HCT116 (cell line): ENCODE measurements at regions not wholly inside any gene's neighbourhood (a gene's known extent, or its start where the extent isn't known, plus 50 kb on each side); places are given as distances from the start of the nearest gene placed in this dataset.

Experiments used
- ATAC-seq: fragments of 200-7000 bp; cut with Tn5 transposase; 2 replicates; pipeline ENCODE4 v1.9.1; 2020; ENCODE audit warnings: mild to moderate bottlenecking, moderate library complexity
- BruUV-seq: library from RNA; stranded (reverse); fragments of 400-500 nt; replicated peaks from 2 replicates; lab custom pipeline; 2021; lab: Mats Ljungman, UMichigan
- CTCF ChIA-PET: fragments of 300-600 bp; sonication (Branson Sonifier 250); formaldehyde crosslinking; loops from one replicate; lab custom pipeline; 2021; ENCODE audit warnings: antibody characterized with exemption; lab: Charles Lee
- POLR2A ChIA-PET: fragments of 300-600, 350-600 bp; sonication (Branson Sonifier 250); formaldehyde crosslinking; loops from one replicate; lab custom pipeline; 2021; ENCODE audit warnings: antibody characterized with exemption; lab: Charles Lee
- RAD21 ChIA-PET, 2 experiments: fragments of 300-600 bp; sonication (Branson Sonifier 250); formaldehyde crosslinking; loops; one replicate each; lab custom pipeline; 2023; ENCODE audit warnings: low total read pairs in 2 of 2; ENCODE audit not compliant: uncharacterized antibody in 2 of 2, unreplicated experiment in 2 of 2, low non-redundant PET in 1 of 2; lab: Charles Lee
- DNase-seq: peaks from one replicate; pipeline ENCODE4 v3.0.0-alpha.2; 2010; ENCODE audit warnings: low read depth, low spot score
- H2AFZ ChIP-seq: fragments of 200-600 bp; shearing (Covaris generic), sonication (generic); 2 replicates; pipeline ENCODE4 v1.6.1; 2017; ENCODE audit warnings: low read depth, mixed run types, mixed read lengths, antibody characterized with exemption, low read length; ENCODE audit not compliant: poor library complexity, severe bottlenecking
- H3K27ac ChIP-seq: 2 replicates; pipeline ENCODE4 v1.5.1; 2012; ENCODE audit warnings: low read depth, low read length
- H3K27me3 ChIP-seq: fragments of 200-600 bp; sonication (generic); 2 replicates; pipeline ENCODE4 v1.6.1; 2016; ENCODE audit warnings: mixed run types, low read length, mixed read lengths; ENCODE audit not compliant: insufficient read depth
- H3K36me3 ChIP-seq, 2 experiments: fragments of 200-500 bp in 1 of 2; fragments of 200-600 bp in 1 of 2; sonication (Bioruptor generic) in 1 of 2; sonication (generic) in 1 of 2; 2 replicates each; pipeline versions ENCODE4 v1.5.1 to v1.6.1; 2014 to 2016; ENCODE audit warnings: low read length in 2 of 2, inconsistent platforms in 1 of 2, mixed read lengths in 1 of 2, mixed run types in 1 of 2; ENCODE audit not compliant: insufficient read depth in 2 of 2, control insufficient read depth in 1 of 2
- H3K4me1 ChIP-seq, 2 experiments: fragments of 200-600 bp in 1 of 2; sonication (generic) in 1 of 2; 2 replicates each; pipeline versions ENCODE4 v1.5.1 to v1.6.1; 2012 to 2017; ENCODE audit warnings: low read length in 2 of 2, inconsistent platforms in 1 of 2, mild to moderate bottlenecking in 1 of 2, mixed read lengths in 1 of 2, mixed run types in 1 of 2, moderate library complexity in 1 of 2; ENCODE audit not compliant: insufficient read depth in 2 of 2, control insufficient read depth in 1 of 2
- H3K4me2 ChIP-seq: fragments of 200-600 bp; sonication (generic); 2 replicates; pipeline ENCODE4 v1.6.1; 2017; ENCODE audit warnings: mixed run types, low read length, mixed read lengths
- H3K4me3 ChIP-seq, 2 experiments: fragments of 200-600 bp in 1 of 2; sonication (generic) in 1 of 2; replicated peaks in 1 of 2; 2 replicates each; pipeline ENCODE4 v1.5.1; 2011 to 2016; ENCODE audit warnings: low read length in 2 of 2, control low read depth in 1 of 2, low read depth in 1 of 2, mild to moderate bottlenecking in 1 of 2, mixed read lengths in 1 of 2, mixed run types in 1 of 2
- H3K79me2 ChIP-seq: fragments of 200-600 bp; sonication (generic); 2 replicates; pipeline ENCODE4 v1.6.1; 2017; ENCODE audit warnings: mild to moderate bottlenecking, mixed run types, low read length, moderate library complexity, mixed read lengths; ENCODE audit not compliant: insufficient read depth
- H3K9ac ChIP-seq: fragments of 200-600 bp; sonication (generic); 2 replicates; pipeline ENCODE4 v1.6.1; 2016; ENCODE audit warnings: low read length, mixed read lengths
- H3K9me2 ChIP-seq: fragments of 200-600 bp; sonication (generic), shearing (Covaris generic); 2 replicates; pipeline ENCODE4 v1.6.1; 2017; ENCODE audit warnings: mixed run types, mild to moderate bottlenecking, moderate library complexity; ENCODE audit not compliant: insufficient read depth
- H3K9me3 ChIP-seq, 2 experiments: fragments of 200-500 bp in 1 of 2; fragments of 200-600 bp in 1 of 2; sonication (Bioruptor generic) in 1 of 2; sonication (generic) in 1 of 2; 2 replicates each; pipeline ENCODE4 v1.6.1; 2014 to 2017; ENCODE audit warnings: low read length in 2 of 2, mixed read lengths in 2 of 2, inconsistent platforms in 1 of 2, low read depth in 1 of 2, mild to moderate bottlenecking in 1 of 2, mixed run types in 1 of 2, moderate library complexity in 1 of 2; ENCODE audit not compliant: control insufficient read depth in 1 of 2, insufficient read depth in 1 of 2
- H4K20me1 ChIP-seq: fragments of 200-600 bp; sonication (generic), shearing (Covaris generic); 2 replicates; pipeline ENCODE4 v1.6.1; 2017; ENCODE audit warnings: mixed run types, mild to moderate bottlenecking, moderate library complexity; ENCODE audit not compliant: insufficient read depth
- CBX3 ChIP-seq: IDR thresholded peaks from 2 replicates; pipeline ENCODE4 v1.6.1; 2012; ENCODE audit warnings: low read depth
- EGR1 ChIP-seq: IDR thresholded peaks from 2 replicates; pipeline ENCODE4 v1.6.1; 2012; ENCODE audit warnings: low read depth
- FOSL1 ChIP-seq: IDR thresholded peaks from 2 replicates; pipeline ENCODE4 v1.6.1; 2012; ENCODE audit warnings: low read depth
- POLR2A ChIP-seq: IDR thresholded peaks from 2 replicates; pipeline ENCODE4 v1.7.0; 2011; ENCODE audit warnings: borderline replicate concordance; ENCODE audit not compliant: insufficient read depth, insufficient read length; ENCODE audit errors: extremely low read depth
- POLR2AphosphoS5 ChIP-seq: IDR thresholded peaks from 2 replicates; pipeline ENCODE4 v1.6.1; 2011; ENCODE audit warnings: mild to moderate bottlenecking, low read depth, low read length, moderate library complexity
- SRF ChIP-seq: IDR thresholded peaks from 2 replicates; pipeline ENCODE4 v1.6.1; 2012; ENCODE audit warnings: low read depth
- TCF7L2 ChIP-seq: IDR thresholded peaks from 2 replicates; pipeline ENCODE4 v1.7.0; 2011; ENCODE audit warnings: borderline replicate concordance, inconsistent platforms; ENCODE audit not compliant: insufficient read depth, insufficient read length; ENCODE audit errors: extremely low read depth
- YY1 ChIP-seq: IDR thresholded peaks from 2 replicates; pipeline ENCODE4 v1.6.1; 2011; ENCODE audit warnings: low read length, low read depth, moderate library complexity, mild to moderate bottlenecking; ENCODE audit not compliant: insufficient replicate concordance; ENCODE audit errors: extremely low read depth
- ZFX ChIP-seq: fragments of 450-650 bp; IDR thresholded peaks from 2 replicates; pipeline ENCODE4 v1.6.1; 2017
- ZNF274 ChIP-seq: fragments of 200-500 bp; sonication (Bioruptor generic); IDR thresholded peaks from 2 replicates; pipeline ENCODE4 v1.6.1; 2014; ENCODE audit warnings: mild to moderate bottlenecking, low read depth, low read length, inconsistent platforms
- intact Hi-C: fragments of 100-400 bp; cut with micrococcal nuclease; formaldehyde crosslinking; loops from 2 replicates; pipeline ENCODE4 v1.10.0; 2022
- TF ChIP-seq, protein P1 (sequence below): IDR thresholded peaks from 2 replicates; pipeline ENCODE4 v1.6.1; 2012
- TF ChIP-seq, protein P2 (sequence below), 3 experiments: fragments of 200-600 bp in 1 of 3; sonication (generic) in 1 of 3; IDR thresholded peaks in 2 of 3; conservative IDR thresholded peaks in 1 of 3; 2 replicates each; pipeline ENCODE4 v1.5.1; 2012 to 2017; ENCODE audit warnings: low read depth in 2 of 3, low read length in 2 of 3, antibody characterized with exemption in 1 of 3, borderline replicate concordance in 1 of 3, control low read depth in 1 of 3, mild to moderate bottlenecking in 1 of 3, mixed read lengths in 1 of 3, mixed run types in 1 of 3, moderate library complexity in 1 of 3; ENCODE audit not compliant: insufficient read depth in 1 of 3
- TF ChIP-seq, protein P3 (sequence below): IDR thresholded peaks from 2 replicates; pipeline ENCODE4 v1.6.1; 2012
- TF ChIP-seq, protein P4 (sequence below): IDR thresholded peaks from 2 replicates; pipeline ENCODE4 v1.6.1; 2012; ENCODE audit warnings: low read depth

DNA sequence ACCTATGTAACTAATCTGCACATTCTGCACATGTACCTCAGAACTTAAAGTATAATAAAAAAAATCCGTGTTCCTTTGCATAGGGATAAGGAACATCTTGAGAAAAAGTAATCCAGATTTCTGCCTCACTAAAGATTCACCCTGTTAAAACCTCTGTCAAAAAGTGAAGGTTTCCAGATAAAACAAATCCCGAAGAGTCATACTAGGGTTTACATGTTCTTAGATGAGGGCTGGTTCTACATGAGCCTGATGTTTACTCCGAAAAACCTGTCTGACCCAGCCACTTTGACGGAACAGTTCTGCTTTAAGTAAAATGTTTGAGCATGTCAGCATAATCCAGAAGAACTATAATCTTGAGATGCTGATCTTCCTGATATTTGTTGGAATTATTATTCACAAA, 515.6 kb upstream of the SLC8A1 start:
- no peak overlapping the region for H3K27ac ChIP-seq
- intact Hi-C loops, result no loop called here
- no peak overlapping the region for H2AFZ ChIP-seq
- ChIA-PET POLR2A (no interaction called here), CTCF (no interaction called here), RAD21 (no interaction called here)
- no peaks in the 10 kb centered on the region for H3K9me2 ChIP-seq
- no peaks in the 10 kb centered on the region for H3K36me3 ChIP-seq
- H3K4me3 ChIP-seq, result no peak overlapping the region
- no TSS peak for BruUV-seq
- no peaks in the 10 kb centered on the region for H3K4me1 ChIP-seq
- H4K20me1 ChIP-seq, result no peaks in the 10 kb centered on the region
- no peaks in the 10 kb centered on the region for H3K27me3 ChIP-seq
- H3K9me3 ChIP-seq, result peaks cover 0 to 3% of the 10 kb centered on the region in 2 experiments; a peak in 2 of 4 replicates
- DNase-seq, result no peak
- no peak overlapping the region for H3K4me2 ChIP-seq
- ATAC-seq, result no peak
- TF ChIP-seq, protein P1, sequence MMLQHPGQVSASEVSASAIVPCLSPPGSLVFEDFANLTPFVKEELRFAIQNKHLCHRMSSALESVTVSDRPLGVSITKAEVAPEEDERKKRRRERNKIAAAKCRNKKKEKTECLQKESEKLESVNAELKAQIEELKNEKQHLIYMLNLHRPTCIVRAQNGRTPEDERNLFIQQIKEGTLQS, result no peak
- TF ChIP-seq YY1 (no peak), EGR1 (no peak), FOSL1 (no peak)
- TF ChIP-seq, protein P2, sequence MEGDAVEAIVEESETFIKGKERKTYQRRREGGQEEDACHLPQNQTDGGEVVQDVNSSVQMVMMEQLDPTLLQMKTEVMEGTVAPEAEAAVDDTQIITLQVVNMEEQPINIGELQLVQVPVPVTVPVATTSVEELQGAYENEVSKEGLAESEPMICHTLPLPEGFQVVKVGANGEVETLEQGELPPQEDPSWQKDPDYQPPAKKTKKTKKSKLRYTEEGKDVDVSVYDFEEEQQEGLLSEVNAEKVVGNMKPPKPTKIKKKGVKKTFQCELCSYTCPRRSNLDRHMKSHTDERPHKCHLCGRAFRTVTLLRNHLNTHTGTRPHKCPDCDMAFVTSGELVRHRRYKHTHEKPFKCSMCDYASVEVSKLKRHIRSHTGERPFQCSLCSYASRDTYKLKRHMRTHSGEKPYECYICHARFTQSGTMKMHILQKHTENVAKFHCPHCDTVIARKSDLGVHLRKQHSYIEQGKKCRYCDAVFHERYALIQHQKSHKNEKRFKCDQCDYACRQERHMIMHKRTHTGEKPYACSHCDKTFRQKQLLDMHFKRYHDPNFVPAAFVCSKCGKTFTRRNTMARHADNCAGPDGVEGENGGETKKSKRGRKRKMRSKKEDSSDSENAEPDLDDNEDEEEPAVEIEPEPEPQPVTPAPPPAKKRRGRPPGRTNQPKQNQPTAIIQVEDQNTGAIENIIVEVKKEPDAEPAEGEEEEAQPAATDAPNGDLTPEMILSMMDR (IDR thresholded peaks at IDR 0.05 in 2 of 3, conservative IDR thresholded peaks at IDR 0.05 in 1 of 3; ENCODE audit: borderline replicate concordance in 1 of 3, insufficient read depth in 1 of 3, low read depth in 2 of 3, low read length in 2 of 3), result no peak
- no peak overlapping the region for H3K9ac ChIP-seq
- H3K79me2 ChIP-seq, result no peaks in the 10 kb centered on the region

DNA sequence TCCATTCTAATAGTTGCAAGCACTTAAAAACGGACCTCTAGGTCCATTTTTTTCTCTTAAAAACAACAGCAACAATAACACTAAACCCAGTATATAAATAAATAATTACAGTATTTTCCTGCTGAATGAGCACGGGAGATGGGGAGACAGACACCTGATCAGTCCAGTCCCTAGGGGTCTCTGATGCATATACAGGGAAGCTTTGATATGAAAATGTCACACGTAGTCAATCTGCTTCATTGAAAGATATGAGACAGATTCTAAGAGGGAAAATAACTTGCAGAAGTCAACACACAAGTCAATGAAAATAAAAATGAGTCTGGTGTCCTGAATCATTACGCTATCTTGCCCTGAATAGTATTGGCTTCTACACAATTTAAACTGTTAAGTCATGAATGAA, 523.3 kb upstream of the SLC8A1 start:
- no TSS peak for BruUV-seq
- no peak overlapping the region for H2AFZ ChIP-seq
- POLR2A ChIA-PET, result no interaction called here
- RAD21 ChIA-PET, result no interaction called here
- H3K36me3 ChIP-seq, result no peaks in the 10 kb centered on the region
- H4K20me1 ChIP-seq, result no peaks in the 10 kb centered on the region
- DNase-seq, result no peak
- intact Hi-C loops, result no loop called here
- H3K79me2 ChIP-seq, result no peaks in the 10 kb centered on the region
- no peaks in the 10 kb centered on the region for H3K9me2 ChIP-seq
- no peaks in the 10 kb centered on the region for H3K27me3 ChIP-seq
- CTCF ChIA-PET, result no interaction called here
- H3K9me3 ChIP-seq, result peaks cover 4 to 9% of the 10 kb centered on the region in 2 experiments; a peak in 2 of 4 replicates
- H3K4me2 ChIP-seq, result no peak overlapping the region
- no peak overlapping the region for H3K9ac ChIP-seq
- H3K4me1 ChIP-seq, result no peaks in the 10 kb centered on the region
- no peak overlapping the region for H3K4me3 ChIP-seq
- no peak overlapping the region for H3K27ac ChIP-seq
- no peak for ATAC-seq
- no peak for TF ChIP-seq TCF7L2
- no peak for TF ChIP-seq YY1
- no peak for TF ChIP-seq ZFX
- TF ChIP-seq, protein P3, sequence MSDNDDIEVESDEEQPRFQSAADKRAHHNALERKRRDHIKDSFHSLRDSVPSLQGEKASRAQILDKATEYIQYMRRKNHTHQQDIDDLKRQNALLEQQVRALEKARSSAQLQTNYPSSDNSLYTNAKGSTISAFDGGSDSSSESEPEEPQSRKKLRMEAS, result no peak
- TF ChIP-seq ZNF274, result no peak
- no peak for TF ChIP-seq CBX3
- TF ChIP-seq POLR2AphosphoS5, result no peak
- TF ChIP-seq, protein P4, sequence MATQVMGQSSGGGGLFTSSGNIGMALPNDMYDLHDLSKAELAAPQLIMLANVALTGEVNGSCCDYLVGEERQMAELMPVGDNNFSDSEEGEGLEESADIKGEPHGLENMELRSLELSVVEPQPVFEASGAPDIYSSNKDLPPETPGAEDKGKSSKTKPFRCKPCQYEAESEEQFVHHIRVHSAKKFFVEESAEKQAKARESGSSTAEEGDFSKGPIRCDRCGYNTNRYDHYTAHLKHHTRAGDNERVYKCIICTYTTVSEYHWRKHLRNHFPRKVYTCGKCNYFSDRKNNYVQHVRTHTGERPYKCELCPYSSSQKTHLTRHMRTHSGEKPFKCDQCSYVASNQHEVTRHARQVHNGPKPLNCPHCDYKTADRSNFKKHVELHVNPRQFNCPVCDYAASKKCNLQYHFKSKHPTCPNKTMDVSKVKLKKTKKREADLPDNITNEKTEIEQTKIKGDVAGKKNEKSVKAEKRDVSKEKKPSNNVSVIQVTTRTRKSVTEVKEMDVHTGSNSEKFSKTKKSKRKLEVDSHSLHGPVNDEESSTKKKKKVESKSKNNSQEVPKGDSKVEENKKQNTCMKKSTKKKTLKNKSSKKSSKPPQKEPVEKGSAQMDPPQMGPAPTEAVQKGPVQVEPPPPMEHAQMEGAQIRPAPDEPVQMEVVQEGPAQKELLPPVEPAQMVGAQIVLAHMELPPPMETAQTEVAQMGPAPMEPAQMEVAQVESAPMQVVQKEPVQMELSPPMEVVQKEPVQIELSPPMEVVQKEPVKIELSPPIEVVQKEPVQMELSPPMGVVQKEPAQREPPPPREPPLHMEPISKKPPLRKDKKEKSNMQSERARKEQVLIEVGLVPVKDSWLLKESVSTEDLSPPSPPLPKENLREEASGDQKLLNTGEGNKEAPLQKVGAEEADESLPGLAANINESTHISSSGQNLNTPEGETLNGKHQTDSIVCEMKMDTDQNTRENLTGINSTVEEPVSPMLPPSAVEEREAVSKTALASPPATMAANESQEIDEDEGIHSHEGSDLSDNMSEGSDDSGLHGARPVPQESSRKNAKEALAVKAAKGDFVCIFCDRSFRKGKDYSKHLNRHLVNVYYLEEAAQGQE, result no peak
- TF ChIP-seq, protein P1, result no peak
- no peak for TF ChIP-seq FOSL1
- no peak for TF ChIP-seq POLR2A
- TF ChIP-seq EGR1, result no peak
- TF ChIP-seq SRF, result no peak
